A673 (cell line): ENCODE measurements at regions not wholly inside any gene's neighbourhood (a gene's known extent, or its start where the extent isn't known, plus 50 kb on each side); places are given as distances from the start of the nearest gene placed in this dataset.

ENCODE experiments used
- BruUV-seq: library from RNA; stranded (reverse); fragments of 400-500 nt; replicated peaks from 2 replicates; lab custom pipeline; 2021; lab: Mats Ljungman, UMichigan
- CTCF ChIA-PET: fragments of 300-600 bp; sonication (Branson Sonifier 250); formaldehyde crosslinking; loops from one replicate; lab custom pipeline; 2022; ENCODE audit warnings: antibody characterized with exemption; lab: Charles Lee
- POLR2A ChIA-PET: fragments of 300-600 bp; sonication (Branson Sonifier 250); formaldehyde crosslinking; loops from one replicate; lab custom pipeline; 2022; ENCODE audit warnings: antibody characterized with exemption; ENCODE audit not compliant: low non-redundant PET; lab: Charles Lee
- DNase-seq: peaks from one replicate; pipeline ENCODE4 v3.0.0-alpha.2; 2015; ENCODE audit warnings: low spot score
- H3K27ac ChIP-seq: fragments of 200-600 bp; sonication (generic); 2 replicates; pipeline ENCODE4 v1.5.1; 2016; ENCODE audit warnings: mixed run types, low read depth, mild to moderate bottlenecking, mixed read lengths, antibody characterized with exemption, low read length; ENCODE audit not compliant: poor library complexity, severe bottlenecking
- H3K27me3 ChIP-seq: fragments of 200-600 bp; sonication (generic); replicated peaks from 2 replicates; pipeline ENCODE4 v1.6.1; 2017; ENCODE audit warnings: mixed run types, low read depth, mild to moderate bottlenecking, mixed read lengths, antibody characterized with exemption, low read length; ENCODE audit not compliant: insufficient read depth, poor library complexity
- H3K36me3 ChIP-seq: fragments of 200-600 bp; sonication (generic); 2 replicates; pipeline ENCODE4 v1.6.1; 2016; ENCODE audit warnings: mixed run types, mild to moderate bottlenecking, mixed read lengths, antibody characterized with exemption, low read length; ENCODE audit not compliant: insufficient read depth, poor library complexity, severe bottlenecking
- H3K4me1 ChIP-seq: fragments of 200-600 bp; sonication (generic); 2 replicates; pipeline ENCODE4 v1.6.1; 2017; ENCODE audit warnings: mixed run types, mild to moderate bottlenecking, mixed read lengths, antibody characterized with exemption, low read length; ENCODE audit not compliant: insufficient read depth, poor library complexity, severe bottlenecking
- H3K4me3 ChIP-seq: fragments of 200-600 bp; sonication (generic); 2 replicates; pipeline ENCODE4 v1.5.1; 2016; ENCODE audit warnings: low read depth, mixed run types, mild to moderate bottlenecking, mixed read lengths, low read length; ENCODE audit not compliant: poor library complexity, severe bottlenecking
- H3K9me3 ChIP-seq: fragments of 200-600 bp; sonication (generic); 2 replicates; pipeline ENCODE4 v1.6.1; 2016; ENCODE audit warnings: mixed run types, low read depth, mild to moderate bottlenecking, mixed read lengths, antibody characterized with exemption, low read length; ENCODE audit not compliant: poor library complexity, severe bottlenecking
- CTCF ChIP-seq: fragments of 300-800, 200-600 bp; sonication (generic); conservative IDR thresholded peaks from 2 replicates; pipeline ENCODE4 v1.5.1; 2017; ENCODE audit warnings: low read depth, mild to moderate bottlenecking, antibody characterized with exemption, low read length, moderate library complexity, mixed read lengths
- EZH2 ChIP-seq: fragments of 200-600 bp; sonication (generic); IDR thresholded peaks from 2 replicates; pipeline ENCODE4 v1.6.1; 2017; ENCODE audit warnings: borderline replicate concordance, low read depth, mild to moderate bottlenecking, mixed read lengths, antibody characterized with exemption, low read length; ENCODE audit not compliant: poor library complexity, severe bottlenecking
- intact Hi-C: fragments of 100-400 bp; cut with micrococcal nuclease; formaldehyde crosslinking; loops from one replicate; pipeline ENCODE4 v1.10.0; 2022; ENCODE audit not compliant: unreplicated experiment

GRCh38 chr2:150351922-150352321, 135.5 kb downstream of the RND3 start:
- POLR2A ChIA-PET = no interaction called here
- intact Hi-C loops = no loop called here
- CTCF ChIA-PET = no interaction called here

GRCh38 chr2:150350500-150350899, 137.0 kb downstream of the RND3 start:
- H3K36me3 ChIP-seq = no peaks in the 10 kb centered on the region
- no peaks in the 10 kb centered on the region for H3K4me1 ChIP-seq
- ChIA-PET CTCF (no interaction called here), POLR2A (no interaction called here)
- DNase-seq = no peak
- no peaks in the 10 kb centered on the region for H3K27me3 ChIP-seq
- no peak overlapping the region for H3K27ac ChIP-seq
- intact Hi-C loops = no loop called here
- H3K9me3 ChIP-seq = no peaks in the 10 kb centered on the region
- H3K4me3 ChIP-seq = no peak overlapping the region
- TF ChIP-seq EZH2 (no peak), CTCF (no peak)
- no TSS peak for BruUV-seq

More at GRCh38 chr2:150351922-150352321, 135.5 kb downstream of the RND3 start:
- no TSS peak for BruUV-seq
- H3K27ac ChIP-seq = no peak overlapping the region
- H3K4me1 ChIP-seq = no peaks in the 10 kb centered on the region
- TF ChIP-seq EZH2 (no peak), CTCF (no peak)
- H3K9me3 ChIP-seq = no peaks in the 10 kb centered on the region
- no peak overlapping the region for H3K4me3 ChIP-seq
- DNase-seq = no peak
- H3K36me3 ChIP-seq = no peaks in the 10 kb centered on the region
- H3K27me3 ChIP-seq = no peaks in the 10 kb centered on the region

GRCh38 chr2:150346806-150347205, 140.7 kb downstream of the RND3 start:
- ChIA-PET POLR2A (no interaction called here), CTCF (no interaction called here)
- Histone ChIP-seq H3K36me3 (no peaks in the 10 kb centered on the region), H3K27ac (no peak overlapping the region), H3K4me1 (no peaks in the 10 kb centered on the region), H3K9me3 (no peaks in the 10 kb centered on the region), H3K4me3 (no peak overlapping the region), H3K27me3 (no peaks in the 10 kb centered on the region)
- no peak for DNase-seq
- intact Hi-C loops = no loop called here
- TF ChIP-seq CTCF = no peak
- no peak for TF ChIP-seq EZH2
- no TSS peak for BruUV-seq
